PFSK-1 (cell line): ENCODE measurements at regions not wholly inside any gene's neighbourhood (a gene's known extent, or its start where the extent isn't known, plus 50 kb on each side); places are given as distances from the start of the nearest gene placed in this dataset.

ENCODE experiments used
- FOXP2 ChIP-seq: optimal IDR thresholded peaks from 2 replicates; pipeline ENCODE3; 2011; ENCODE audit warnings: borderline replicate concordance, control low read depth, inconsistent platforms; ENCODE audit not compliant: insufficient read depth; ENCODE audit errors: extremely low read length, extremely low read depth
- POLR2AphosphoS5 ChIP-seq: IDR thresholded peaks from 2 replicates; pipeline ENCODE4 v1.6.1; 2012; ENCODE audit warnings: low read depth, mild to moderate bottlenecking, control low read depth, low read length, moderate library complexity
- REST ChIP-seq, 2 experiments: IDR thresholded peaks; 2 replicates each; pipeline versions ENCODE4 v1.6.1 to v1.8.0; 2011 to 2012; ENCODE audit warnings: low read depth in 2 of 2, low read length in 2 of 2, control low read depth in 1 of 2, inconsistent platforms in 1 of 2, mild to moderate bottlenecking in 1 of 2, moderate library complexity in 1 of 2; ENCODE audit not compliant: insufficient read depth in 1 of 2
- SIN3A ChIP-seq: IDR thresholded peaks from 2 replicates; pipeline ENCODE4 v1.6.1; 2012; ENCODE audit warnings: mild to moderate bottlenecking, low read length, moderate library complexity, borderline replicate concordance; ENCODE audit not compliant: insufficient read depth
- TAF1 ChIP-seq: IDR thresholded peaks from 2 replicates; pipeline ENCODE4 v1.6.1; 2012; ENCODE audit warnings: low read length, control low read depth, borderline replicate concordance; ENCODE audit not compliant: insufficient read depth

DNA sequence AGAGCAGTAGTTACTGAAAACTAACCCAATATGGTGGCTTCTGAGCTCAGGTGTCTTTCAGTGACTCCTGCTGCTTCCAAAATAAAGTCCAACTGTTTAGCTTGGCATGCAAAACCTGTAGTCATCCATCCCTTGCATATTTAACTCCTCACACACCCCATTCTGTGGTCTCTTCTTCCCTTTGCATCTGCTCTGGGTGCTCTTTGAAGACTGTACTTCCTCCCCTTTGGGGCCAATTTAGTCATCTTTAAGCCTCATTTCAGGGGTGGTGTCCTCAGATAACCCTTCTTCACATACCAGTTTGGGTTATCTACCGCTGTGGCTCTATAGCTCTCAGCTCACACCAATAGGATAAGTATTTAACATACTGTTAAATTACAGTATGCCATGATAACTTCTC lies 209.9 kb upstream of the DMRT1 start:
- TF ChIP-seq POLR2AphosphoS5 (no peak), SIN3A (no peak), TAF1 (no peak), REST (IDR thresholded peaks at IDR 0.05; ENCODE audit: insufficient read depth in 1 of 2, low read depth in 2 of 2, low read length in 2 of 2) (no peak), FOXP2 (no peak)
